ENCODE measurements at regions not wholly inside any gene's neighbourhood (a gene's known extent, or its start where the extent isn't known, plus 50 kb on each side); places are given as distances from the start of the nearest gene placed in this dataset.

DNA sequence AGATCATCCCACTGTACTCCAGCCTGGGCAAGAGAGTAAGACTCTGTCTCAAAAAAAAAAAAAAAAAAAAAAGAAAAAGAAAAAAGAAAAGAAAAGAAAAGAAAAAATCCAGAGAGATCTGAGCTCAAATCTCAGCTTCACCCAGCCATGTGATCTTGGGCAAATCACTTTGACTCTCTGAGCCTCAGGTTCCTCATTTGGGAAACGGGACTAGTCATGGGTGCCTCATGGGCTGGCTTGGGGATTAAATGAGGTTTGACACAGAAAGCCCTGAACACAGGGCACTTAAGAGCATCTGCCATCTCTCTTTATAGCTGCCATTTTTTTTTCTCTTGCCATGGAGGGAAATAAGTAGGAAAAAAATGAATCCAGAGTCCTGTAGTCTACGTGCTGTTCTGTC lies 86.2 kb upstream of the MYL2 start:
- TF ChIP-seq POLR2A (IDR thresholded peaks at IDR 0.05; ENCODE audit: low read depth, low read length) (no peak), FOXM1 (IDR thresholded peaks at IDR 0.05; ENCODE audit: low read depth, low read length) (no peak), ATF7 (IDR thresholded peaks at IDR 0.05; ENCODE audit: low read depth) (no peak), EZH2 (IDR thresholded peaks at IDR 0.05; ENCODE audit: borderline replicate concordance, control insufficient read depth, low read depth, low read length) (no peak), POU2F2 (IDR thresholded peaks at IDR 0.05; ENCODE audit: borderline replicate concordance, low read depth, low read length) (no peak), CTCF (IDR thresholded peaks at IDR 0.05 in 2 of 3, conservative IDR thresholded peaks at IDR 0.05 in 1 of 3; ENCODE audit: control insufficient read depth in 2 of 3, extremely low read depth in 1 of 3, insufficient read depth in 1 of 3, low read depth in 3 of 3, low read length in 3 of 3) (no peak), ZZZ3 (IDR thresholded peaks at IDR 0.05; ENCODE audit: control insufficient read depth, insufficient read length, low read depth) (no peak), ATF2 (IDR thresholded peaks at IDR 0.05; ENCODE audit: low read length) (no peak), POLR2AphosphoS5 (IDR thresholded peaks at IDR 0.05; ENCODE audit: low read length) (no peak), TCF12 (IDR thresholded peaks at IDR 0.05; ENCODE audit: low read depth, low read length) (no peak), CEBPB (IDR thresholded peaks at IDR 0.05; ENCODE audit: borderline replicate concordance in 1 of 2, low read depth in 2 of 2, low read length in 2 of 2) (no peak)
- TF ChIP-seq, protein P1, sequence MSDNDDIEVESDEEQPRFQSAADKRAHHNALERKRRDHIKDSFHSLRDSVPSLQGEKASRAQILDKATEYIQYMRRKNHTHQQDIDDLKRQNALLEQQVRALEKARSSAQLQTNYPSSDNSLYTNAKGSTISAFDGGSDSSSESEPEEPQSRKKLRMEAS (IDR thresholded peaks at IDR 0.05; ENCODE audit: low read depth, low read length), result no peak
- TF ChIP-seq, protein P2, sequence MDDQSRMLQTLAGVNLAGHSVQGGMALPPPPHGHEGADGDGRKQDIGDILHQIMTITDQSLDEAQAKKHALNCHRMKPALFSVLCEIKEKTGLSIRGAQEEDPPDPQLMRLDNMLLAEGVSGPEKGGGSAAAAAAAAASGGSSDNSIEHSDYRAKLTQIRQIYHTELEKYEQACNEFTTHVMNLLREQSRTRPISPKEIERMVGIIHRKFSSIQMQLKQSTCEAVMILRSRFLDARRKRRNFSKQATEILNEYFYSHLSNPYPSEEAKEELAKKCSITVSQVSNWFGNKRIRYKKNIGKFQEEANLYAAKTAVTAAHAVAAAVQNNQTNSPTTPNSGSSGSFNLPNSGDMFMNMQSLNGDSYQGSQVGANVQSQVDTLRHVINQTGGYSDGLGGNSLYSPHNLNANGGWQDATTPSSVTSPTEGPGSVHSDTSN (IDR thresholded peaks at IDR 0.05; ENCODE audit: insufficient replicate concordance, low read depth, low read length), result no peak
